T-cell (primary cell): ENCODE measurements at regions not wholly inside any gene's neighbourhood (a gene's known extent, or its start where the extent isn't known, plus 50 kb on each side); places are given as distances from the start of the nearest gene placed in this dataset.
"Not testable (repeated sequence)": the region's sequence is repeated elsewhere in the genome, so short reads cannot be mapped to it uniquely, and the experiment has no call there.

Experiments used
- ATAC-seq, 4 experiments: fragments of 200-7000 bp in 3 of 4; fragments of 150-1000 bp in 1 of 4; cut with Tn5 transposase; replicated peaks in 1 of 4; 1 replicate in 3 of 4; 2 replicates in 1 of 4; pipeline ENCODE4 v1.10.0; 2021; ENCODE audit warnings: moderate library complexity in 3 of 4, mild to moderate bottlenecking in 2 of 4, moderate number of reproducible peaks in 1 of 4
- CTCF ChIA-PET, 2 donors: fragments of 300-600 bp; sonication (Branson Sonifier 250); formaldehyde crosslinking; loops; one replicate each; lab custom pipeline; 2022; ENCODE audit warnings: antibody characterized with exemption in 2 of 2; lab: Charles Lee
- POLR2A ChIA-PET, 2 donors: fragments of 300-600 bp; sonication (Branson Sonifier 250); formaldehyde crosslinking; loops; one replicate each; lab custom pipeline; 2022; ENCODE audit warnings: antibody characterized with exemption in 2 of 2; lab: Charles Lee
- DNase-seq, 35 experiments: peaks; one replicate each; pipeline versions ENCODE4 v3.0.0 to v3.0.0-alpha.2; 2013 to 2023
- H3K27ac ChIP-seq: one replicate; pipeline ENCODE4 v1.5.1; 2013; ENCODE audit warnings: low read length
- H3K27me3 ChIP-seq, 2 experiments: replicated peaks in 1 of 2; 1 replicate in 1 of 2; 2 replicates in 1 of 2; pipeline versions ENCODE4 v1.6.1 to v1.7.0; 2013; ENCODE audit warnings: low read length in 1 of 2, mixed read lengths in 1 of 2; ENCODE audit not compliant: control insufficient read depth in 2 of 2, insufficient read depth in 2 of 2; ENCODE audit errors: extremely low read depth in 1 of 2
- H3K36me3 ChIP-seq, 2 donors: 1 replicate in 1 of 2; 2 replicates in 1 of 2; pipeline versions ENCODE4 v1.6.1 to v1.7.0; 2013; ENCODE audit warnings: low read length in 1 of 2; ENCODE audit not compliant: control insufficient read depth in 2 of 2, insufficient read depth in 1 of 2; ENCODE audit errors: extremely low read depth in 1 of 2
- H3K4me1 ChIP-seq, 2 experiments: 1 replicate in 1 of 2; 2 replicates in 1 of 2; pipeline versions ENCODE4 v1.6.1 to v1.7.0; 2013; ENCODE audit warnings: low read length in 2 of 2, mixed read lengths in 1 of 2; ENCODE audit not compliant: insufficient read depth in 2 of 2, control insufficient read depth in 1 of 2; ENCODE audit errors: extremely low read depth in 1 of 2
- H3K4me3 ChIP-seq, 2 donors: 1 replicate in 1 of 2; 2 replicates in 1 of 2; pipeline versions ENCODE4 v1.5.1 to v1.7.0; 2013; ENCODE audit warnings: mild to moderate bottlenecking in 2 of 2, low read length in 1 of 2, moderate library complexity in 1 of 2; ENCODE audit not compliant: control insufficient read depth in 1 of 2; ENCODE audit errors: extremely low read depth in 1 of 2
- H3K9me3 ChIP-seq: 2 replicates; pipeline ENCODE4 v1.7.0; 2013
- H3K27ac Mint-ChIP-seq, 2 donors: one replicate each; pipeline ENCODE4 v1.8.0; 2020 to 2021; ENCODE audit warnings: mild to moderate bottlenecking in 2 of 2, mixed read lengths in 2 of 2
- H3K27me3 Mint-ChIP-seq, 2 donors: one replicate each; pipeline ENCODE4 v1.8.0; 2021 to 2022; ENCODE audit warnings: mixed read lengths in 2 of 2
- H3K36me3 Mint-ChIP-seq: one replicate; pipeline ENCODE4 v1.8.0; 2021; ENCODE audit warnings: mixed read lengths
- H3K4me1 Mint-ChIP-seq, 3 donors: one replicate each; pipeline ENCODE4 v1.8.0; 2020 to 2022; ENCODE audit warnings: mixed read lengths in 3 of 3, mild to moderate bottlenecking in 1 of 3
- H3K4me3 Mint-ChIP-seq, 3 donors: one replicate each; pipeline ENCODE4 v1.8.0; 2020 to 2022; ENCODE audit warnings: mild to moderate bottlenecking in 3 of 3, mixed read lengths in 3 of 3, moderate library complexity in 3 of 3
- H3K9me3 Mint-ChIP-seq, 3 donors: one replicate each; pipeline ENCODE4 v1.8.0; 2020 to 2022; ENCODE audit warnings: mixed read lengths in 3 of 3
- WGBS: methylation state at CpG from one replicate; pipeline ENCODE4 v1.1.5; 2013; ENCODE audit warnings: missing lambda C conversion rate; ENCODE audit not compliant: insufficient coverage; 5-methylcytosine and 5-hydroxymethylcytosine counted together

GRCh38 chr9:89677702-89678395, 73.0 kb downstream of the GADD45G start:
- ChIA-PET POLR2A (no interaction called here), CTCF (no interaction called here)

GRCh38 chr9:89678396-89679015, 73.7 kb downstream of the GADD45G start:
- Mint-ChIP-seq H3K36me3 (no peaks in the 10 kb centered on the region), H3K9me3 (no peaks in the 10 kb centered on the region), H3K27ac (no peak overlapping the region), H3K4me3 (no peak overlapping the region), H3K4me1 (peaks cover 0 to 4% (median 0%) of the 10 kb centered on the region in 3 donors), H3K27me3 (no peaks in the 10 kb centered on the region)
- no peaks in the 10 kb centered on the region for H3K4me1 ChIP-seq
- DNase-seq (no peak), ATAC-seq (no peak)
- no peaks in the 10 kb centered on the region for H3K9me3 ChIP-seq
- no peaks in the 10 kb centered on the region for H3K36me3 ChIP-seq
- peaks cover 0 to 7% of the 10 kb centered on the region in 2 experiments for H3K27me3 ChIP-seq
- CTCF ChIA-PET, result no interaction called here
- WGBS, result 98% methylated on average over 6 of the region's 10 CpGs
- no peak overlapping the region for H3K4me3 ChIP-seq
- POLR2A ChIA-PET, result no interaction called here
- no peak overlapping the region for H3K27ac ChIP-seq

More at GRCh38 chr9:89677702-89678395, 73.0 kb downstream of the GADD45G start:
- H3K4me3 Mint-ChIP-seq, result no peak overlapping the region
- WGBS, result 63% methylated on average over 6 of the region's 12 CpGs
- H3K36me3 Mint-ChIP-seq, result no peaks in the 10 kb centered on the region
- H3K27ac Mint-ChIP-seq, result no peak overlapping the region
- DNase-seq, result no peak
- H3K4me1 Mint-ChIP-seq, result peaks cover 0 to 4% (median 0%) of the 10 kb centered on the region in 3 donors
- no peak for ATAC-seq
- Histone ChIP-seq H3K4me1 (no peaks in the 10 kb centered on the region), H3K9me3 (no peaks in the 10 kb centered on the region), H3K27me3 (peaks cover 0 to 7% of the 10 kb centered on the region in 2 experiments), H3K4me3 (no peak overlapping the region), H3K36me3 (no peaks in the 10 kb centered on the region), H3K27ac (no peak overlapping the region)
- H3K27me3 Mint-ChIP-seq, result no peaks in the 10 kb centered on the region
- H3K9me3 Mint-ChIP-seq, result no peaks in the 10 kb centered on the region

- ATAC-seq (no peak), DNase-seq (no peak)
- no peak overlapping the region for H3K4me3 Mint-ChIP-seq
- H3K27ac Mint-ChIP-seq, result no peak overlapping the region
- WGBS, result 96% methylated on average over 4 of the region's 9 CpGs
- no peaks in the 10 kb centered on the region for H3K36me3 ChIP-seq
- H3K4me3 ChIP-seq, result no peak overlapping the region
- POLR2A ChIA-PET, result no interaction called here
- no peak overlapping the region for H3K27ac ChIP-seq
- H3K4me1 ChIP-seq, result no peaks in the 10 kb centered on the region
- no peaks in the 10 kb centered on the region for H3K9me3 ChIP-seq
- CTCF ChIA-PET, result no interaction called here
- peaks cover 0 to 7% of the 10 kb centered on the region in 2 experiments for H3K27me3 ChIP-seq
- no peaks in the 10 kb centered on the region for H3K9me3 Mint-ChIP-seq
- peaks cover 0 to 4% (median 0%) of the 10 kb centered on the region in 3 donors for H3K4me1 Mint-ChIP-seq
- no peaks in the 10 kb centered on the region for H3K36me3 Mint-ChIP-seq
- H3K27me3 Mint-ChIP-seq, result no peaks in the 10 kb centered on the region
Measured at GRCh38 chr9:89679016-89679415, 74.2 kb downstream of the GADD45G start.

GRCh38 chr9:89679581-89679980, 74.8 kb downstream of the GADD45G start:
- CTCF ChIA-PET, result no interaction called here
- H3K4me3 ChIP-seq, result no peak overlapping the region

GRCh38 chr9:89680547-89681467, 76.0 kb downstream of the GADD45G start:
- H3K4me3 Mint-ChIP-seq, result no peak overlapping the region
- WGBS, result 91% methylated on average over 17 of the region's 42 CpGs
- no peak overlapping the region for H3K27ac Mint-ChIP-seq
- H3K4me3 ChIP-seq, result no peak overlapping the region
- H3K27me3 Mint-ChIP-seq, result no peaks in the 10 kb centered on the region
- DNase-seq (no peak), ATAC-seq (no peak)
- H3K4me1 ChIP-seq, result no peaks in the 10 kb centered on the region
- no peaks in the 10 kb centered on the region for H3K36me3 ChIP-seq
- POLR2A ChIA-PET, result interaction anchor here in 1 of 2 donors (0.6 kb wide), 1 partner anchor 17 kb away, joined by 3 read pairs; no protein-coding TSS in a partner anchor
- CTCF ChIA-PET, result no interaction called here
- H3K9me3 ChIP-seq, result no peaks in the 10 kb centered on the region
- H3K36me3 Mint-ChIP-seq, result no peaks in the 10 kb centered on the region
- H3K27me3 ChIP-seq, result peaks cover 0 to 10% of the 10 kb centered on the region in 2 experiments
- no peak overlapping the region for H3K27ac ChIP-seq
- H3K9me3 Mint-ChIP-seq, result no peaks in the 10 kb centered on the region
- peaks cover 0 to 4% (median 0%) of the 10 kb centered on the region in 3 donors for H3K4me1 Mint-ChIP-seq

More at GRCh38 chr9:89679581-89679980, 74.8 kb downstream of the GADD45G start:
- Histone ChIP-seq H3K9me3 (no peaks in the 10 kb centered on the region), H3K27me3 (peaks cover 0 to 7% of the 10 kb centered on the region in 2 experiments), H3K27ac (no peak overlapping the region), H3K4me1 (no peaks in the 10 kb centered on the region), H3K36me3 (no peaks in the 10 kb centered on the region)
- no peaks in the 10 kb centered on the region for H3K27me3 Mint-ChIP-seq
- no peak for ATAC-seq
- H3K36me3 Mint-ChIP-seq, result no peaks in the 10 kb centered on the region
- POLR2A ChIA-PET, result no interaction called here
- H3K9me3 Mint-ChIP-seq, result no peaks in the 10 kb centered on the region
- DNase-seq, result no peak
- no peak overlapping the region for H3K27ac Mint-ChIP-seq
- WGBS, result 84% methylated on average over 3 of the region's 3 CpGs
- no peak overlapping the region for H3K4me3 Mint-ChIP-seq
- peaks cover 0 to 4% (median 0%) of the 10 kb centered on the region in 3 donors for H3K4me1 Mint-ChIP-seq

- H3K36me3 Mint-ChIP-seq, H3K27me3 ChIP-seq, DNase-seq, H3K27me3 Mint-ChIP-seq, H3K4me1 Mint-ChIP-seq, H3K36me3 ChIP-seq, H3K4me3 Mint-ChIP-seq, ATAC-seq, H3K4me3 ChIP-seq, POLR2A ChIA-PET, H3K9me3 Mint-ChIP-seq, H3K4me1 ChIP-seq, H3K27ac Mint-ChIP-seq, H3K27ac ChIP-seq, H3K9me3 ChIP-seq, CTCF ChIA-PET: not testable (repeated sequence)
- WGBS, result 100% methylated on average over 1 of the region's 17 CpGs
Measured at GRCh38 chr9:89681468-89681859, 76.7 kb downstream of the GADD45G start.
